HUES6 (cell line): ENCODE measurements at regions not wholly inside any gene's neighbourhood (a gene's known extent, or its start where the extent isn't known, plus 50 kb on each side); places are given as distances from the start of the nearest gene placed in this dataset.

ENCODE experiments used
- H3K27ac ChIP-seq: 2 replicates; pipeline ENCODE4 v1.7.0; 2013; ENCODE audit warnings: low read depth, mild to moderate bottlenecking, low read length, inconsistent platforms
- H3K27me3 ChIP-seq: 2 replicates; pipeline ENCODE4 v1.6.1; 2013; ENCODE audit warnings: low read length; ENCODE audit not compliant: control insufficient read depth, insufficient read depth
- H3K36me3 ChIP-seq: 2 replicates; pipeline ENCODE4 v1.6.1; 2013; ENCODE audit warnings: low read length; ENCODE audit not compliant: control insufficient read depth, insufficient read depth
- H3K4me1 ChIP-seq: 2 replicates; pipeline ENCODE4 v1.6.1; 2013; ENCODE audit warnings: low read length; ENCODE audit not compliant: control insufficient read depth, insufficient read depth
- H3K4me3 ChIP-seq: 2 replicates; pipeline ENCODE4 v1.5.1; 2013; ENCODE audit warnings: low read depth, low read length
- H3K9ac ChIP-seq: one replicate; pipeline ENCODE4 v1.6.1; 2013; ENCODE audit warnings: mild to moderate bottlenecking, low read length
- H3K9me3 ChIP-seq: 2 replicates; pipeline ENCODE4 v1.6.1; 2013; ENCODE audit warnings: low read depth, low read length; ENCODE audit not compliant: control insufficient read depth, insufficient read depth

DNA sequence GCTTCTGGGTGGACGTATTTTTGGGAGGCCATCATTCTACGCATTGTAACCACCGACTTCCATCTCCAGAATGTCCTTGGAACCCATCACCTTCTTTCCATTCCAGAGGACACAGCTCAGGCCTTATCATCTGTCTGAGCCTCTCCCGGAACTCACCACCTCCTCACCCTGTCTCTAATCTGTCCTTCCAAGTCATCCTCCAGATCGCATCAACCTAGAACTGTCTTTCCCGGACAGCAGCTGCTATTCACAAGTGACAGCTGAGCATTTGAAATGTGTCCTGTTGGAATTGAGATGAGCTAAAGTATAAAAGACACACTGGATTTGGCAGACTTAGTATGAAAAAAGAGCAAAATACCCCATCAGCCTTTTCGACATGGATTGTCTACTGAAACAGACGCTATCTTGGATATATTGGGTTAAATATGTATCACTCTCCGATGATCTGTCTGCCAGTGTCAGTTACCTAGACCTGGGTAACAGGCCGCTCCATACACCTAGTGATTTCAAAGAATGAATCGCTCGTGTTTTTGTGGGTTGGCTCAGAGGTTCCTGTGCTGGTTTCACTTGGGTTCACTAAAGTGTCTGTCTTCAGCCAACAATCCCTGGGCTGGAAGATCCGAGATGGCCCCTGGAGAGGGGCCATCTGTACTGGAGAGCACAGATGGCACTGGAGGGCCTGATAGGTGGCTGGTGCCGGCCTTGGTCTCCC, 104.4 kb upstream of the RFLNA start:
- no peak overlapping the region for H3K9ac ChIP-seq
- H3K4me1 ChIP-seq = peaks cover 18% of the 10 kb centered on the region
- H3K36me3 ChIP-seq = no peaks in the 10 kb centered on the region
- no peaks in the 10 kb centered on the region; the same call in 1 of the 2 replicates for H3K9me3 ChIP-seq
- H3K27me3 ChIP-seq = no peaks in the 10 kb centered on the region
- no peak overlapping the region for H3K27ac ChIP-seq
- no peak overlapping the region for H3K4me3 ChIP-seq

DNA sequence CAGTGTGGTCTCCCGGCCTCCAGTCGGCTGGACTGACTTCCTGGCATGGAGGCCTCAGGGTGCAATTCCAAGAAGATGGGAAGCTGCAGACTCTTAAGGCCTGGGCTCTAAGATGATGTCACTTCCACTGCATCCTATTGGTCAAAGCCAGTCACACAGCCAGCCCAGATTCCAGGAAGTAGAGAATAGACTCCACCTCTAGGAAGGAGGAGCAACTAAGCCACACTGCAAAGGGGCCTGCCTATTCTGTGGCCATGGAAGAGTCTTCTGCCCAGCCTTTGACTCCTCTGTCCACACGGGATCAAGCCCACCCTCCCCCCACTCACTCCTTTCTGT, 103.9 kb upstream of the RFLNA start:
- Histone ChIP-seq H3K9me3 (peaks cover under 1% of the 10 kb centered on the region; the same call in 1 of the 2 replicates), H3K27ac (no peak overlapping the region), H3K9ac (no peak overlapping the region), H3K4me1 (peaks cover 18% of the 10 kb centered on the region), H3K36me3 (no peaks in the 10 kb centered on the region), H3K4me3 (no peak overlapping the region), H3K27me3 (no peaks in the 10 kb centered on the region)

DNA sequence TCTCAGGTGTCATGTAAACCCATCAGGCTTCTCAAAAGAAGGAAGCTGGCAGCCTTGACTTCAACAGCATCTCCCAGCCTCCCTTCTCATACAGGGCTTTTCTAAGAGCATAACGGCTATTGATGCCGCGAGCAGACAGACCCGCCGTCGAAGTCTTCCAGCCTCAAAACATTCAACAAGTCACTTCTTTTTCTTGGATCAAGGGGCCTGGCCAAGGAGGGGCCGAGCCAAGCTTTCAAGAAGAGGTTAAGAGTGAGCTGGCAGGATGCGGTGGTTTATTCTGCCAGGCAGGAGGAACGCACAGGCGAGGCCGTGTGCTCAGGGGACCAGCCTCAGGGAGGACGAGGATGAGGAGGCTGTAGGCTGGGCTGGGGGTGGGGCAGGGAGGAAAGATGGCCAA, 102.9 kb upstream of the RFLNA start:
- no peaks in the 10 kb centered on the region for H3K27me3 ChIP-seq
- no peak overlapping the region for H3K27ac ChIP-seq
- peaks cover 18% of the 10 kb centered on the region for H3K4me1 ChIP-seq
- H3K4me3 ChIP-seq = no peak overlapping the region
- H3K36me3 ChIP-seq = no peaks in the 10 kb centered on the region
- no peak overlapping the region for H3K9ac ChIP-seq
- H3K9me3 ChIP-seq = peaks cover 9% of the 10 kb centered on the region

DNA sequence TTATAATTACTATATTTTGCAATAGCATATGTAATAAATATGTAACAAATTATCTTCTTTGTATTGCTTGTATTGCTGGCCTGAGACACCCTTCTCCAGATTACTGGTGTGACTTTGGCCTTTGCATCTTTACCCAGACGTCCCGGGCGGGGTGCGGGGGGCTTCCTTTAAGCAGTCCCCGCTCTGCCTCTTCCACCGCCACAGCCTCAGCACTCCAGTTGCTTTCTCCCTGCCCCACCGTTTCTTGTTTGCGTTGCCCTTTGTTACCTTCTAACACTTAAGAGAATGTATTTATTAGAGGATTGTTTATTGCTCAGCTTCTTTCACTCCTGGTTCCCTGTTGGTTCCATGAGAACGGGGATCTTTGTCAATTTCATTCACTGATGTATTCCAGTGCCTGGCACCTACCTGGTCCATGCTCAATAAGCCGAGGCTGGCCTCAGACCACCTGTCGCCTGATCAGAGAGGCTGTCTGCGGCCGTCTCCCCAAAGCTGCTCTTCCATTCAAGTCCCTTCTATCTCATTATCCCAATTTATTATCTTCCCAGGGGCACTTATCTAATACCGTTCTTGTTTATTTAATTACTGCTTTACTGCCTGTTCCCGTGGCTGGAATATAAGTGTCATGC, 100.5 kb upstream of the RFLNA start:
- H3K4me1 ChIP-seq = peaks cover 7% of the 10 kb centered on the region; the same call in 1 of the 2 replicates
- no peaks in the 10 kb centered on the region for H3K27me3 ChIP-seq
- H3K9ac ChIP-seq = no peak overlapping the region
- H3K9me3 ChIP-seq = peaks cover 9% of the 10 kb centered on the region
- no peak overlapping the region for H3K27ac ChIP-seq
- H3K36me3 ChIP-seq = no peaks in the 10 kb centered on the region
- H3K4me3 ChIP-seq = no peak overlapping the region

DNA sequence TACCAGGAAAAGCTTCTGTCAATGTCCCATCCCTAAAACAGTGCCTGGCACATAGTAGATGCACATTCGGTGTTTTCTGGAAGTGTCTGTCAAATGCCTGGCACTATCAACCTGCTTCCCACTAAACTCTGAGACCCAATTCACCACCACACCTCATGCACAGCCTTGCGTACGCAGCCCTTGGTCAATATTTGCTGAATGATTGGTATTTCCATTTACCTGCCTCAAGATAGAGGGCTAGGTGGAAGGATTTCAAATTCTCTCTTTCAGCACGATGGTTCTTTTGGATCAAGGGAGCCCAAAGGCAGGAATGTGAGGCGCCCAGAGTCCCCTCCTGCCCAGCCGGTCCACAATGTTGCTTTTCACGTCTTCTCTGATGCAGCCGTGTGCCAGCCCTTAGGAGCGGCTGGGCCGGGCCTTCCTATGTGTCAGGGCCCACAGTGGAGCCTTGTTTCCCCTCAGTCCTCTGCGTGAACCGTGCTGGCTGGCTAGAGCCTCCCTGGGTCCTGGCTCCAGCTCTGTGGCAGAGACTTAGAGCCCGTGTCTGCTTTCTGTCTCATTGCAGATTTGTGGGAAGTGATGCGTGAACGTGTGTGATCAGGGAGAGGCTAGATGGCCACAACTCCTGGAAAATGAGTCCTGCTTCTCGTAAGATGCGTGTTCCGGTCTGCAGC, 99.9 kb upstream of the RFLNA start:
- Histone ChIP-seq H3K9ac (no peak overlapping the region), H3K27me3 (no peaks in the 10 kb centered on the region), H3K36me3 (no peaks in the 10 kb centered on the region), H3K4me3 (no peak overlapping the region), H3K9me3 (peaks cover 9% of the 10 kb centered on the region), H3K27ac (no peak overlapping the region), H3K4me1 (peaks cover 7% of the 10 kb centered on the region; the same call in 1 of the 2 replicates)

DNA sequence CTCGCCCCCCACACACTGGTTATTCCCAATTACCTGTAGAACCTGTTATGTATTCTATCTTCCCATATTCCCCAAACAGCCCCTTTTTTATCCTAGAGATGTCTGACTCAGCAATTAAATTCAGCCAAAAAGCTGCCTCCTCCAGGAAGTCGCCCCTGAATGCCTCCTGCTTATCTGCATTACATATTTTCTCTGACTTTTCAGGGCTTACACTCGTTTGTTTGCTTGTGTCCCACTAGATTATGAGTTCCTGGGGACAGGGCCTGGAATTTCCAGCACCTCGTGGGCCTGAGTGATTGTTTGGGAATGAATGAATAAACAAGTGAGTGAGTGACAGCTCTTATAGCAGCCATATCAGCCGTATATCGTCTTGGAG, 99.3 kb upstream of the RFLNA start:
- no peaks in the 10 kb centered on the region for H3K36me3 ChIP-seq
- no peaks in the 10 kb centered on the region for H3K27me3 ChIP-seq
- peaks cover 9% of the 10 kb centered on the region for H3K9me3 ChIP-seq
- no peak overlapping the region for H3K9ac ChIP-seq
- no peak overlapping the region for H3K4me3 ChIP-seq
- H3K27ac ChIP-seq = no peak overlapping the region
- H3K4me1 ChIP-seq = peaks cover 7% of the 10 kb centered on the region; the same call in 1 of the 2 replicates

DNA sequence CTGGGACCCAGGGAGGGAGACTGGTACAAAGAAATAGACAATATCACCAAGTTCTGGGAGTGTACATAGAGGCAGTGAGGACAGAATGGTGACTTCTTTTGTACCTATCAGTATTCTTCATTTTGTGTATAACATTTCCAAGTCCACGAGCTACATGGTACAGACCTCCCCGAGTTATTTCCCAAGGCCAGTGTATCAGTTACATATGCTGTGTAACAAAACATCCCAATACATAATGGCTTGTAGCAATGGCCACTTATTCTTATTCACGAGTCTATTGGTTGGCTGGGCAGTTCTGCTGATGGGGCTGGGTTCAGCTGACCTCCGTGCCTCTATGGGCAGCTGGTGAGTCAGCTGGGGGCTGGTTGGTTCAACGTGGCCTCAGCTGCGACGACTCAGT, 98.7 kb upstream of the RFLNA start:
- Histone ChIP-seq H3K4me1 (peaks cover 7% of the 10 kb centered on the region; the same call in 1 of the 2 replicates), H3K9me3 (peaks cover 11% of the 10 kb centered on the region), H3K27me3 (no peaks in the 10 kb centered on the region), H3K36me3 (no peaks in the 10 kb centered on the region), H3K4me3 (no peak overlapping the region), H3K9ac (no peak overlapping the region), H3K27ac (no peak overlapping the region)

DNA sequence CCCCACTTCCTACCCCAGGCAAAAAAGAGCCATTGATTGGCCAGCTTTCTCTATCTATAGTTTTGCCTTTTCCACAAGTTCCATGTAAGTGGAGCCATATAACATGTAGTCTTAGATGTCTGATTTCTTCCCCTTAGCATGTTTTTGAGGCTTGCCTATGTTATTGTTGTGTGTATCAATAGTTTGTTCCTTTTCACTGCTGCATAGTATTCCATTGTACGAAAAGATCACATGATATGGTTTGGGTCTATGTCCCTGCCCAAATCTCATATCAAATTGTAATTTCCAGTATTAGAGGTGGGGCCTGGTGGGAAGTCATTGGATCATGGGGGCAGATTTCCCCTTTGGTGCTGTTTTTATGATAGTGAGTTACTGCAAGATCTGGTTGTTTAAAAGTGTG, 93.6 kb upstream of the RFLNA start:
- H3K36me3 ChIP-seq = no peaks in the 10 kb centered on the region
- H3K27me3 ChIP-seq = no peaks in the 10 kb centered on the region
- no peak overlapping the region for H3K27ac ChIP-seq
- peaks cover 7% of the 10 kb centered on the region; the same call in 1 of the 2 replicates for H3K4me1 ChIP-seq
- H3K4me3 ChIP-seq = no peak overlapping the region
- no peak overlapping the region for H3K9ac ChIP-seq
- peaks cover 12% of the 10 kb centered on the region for H3K9me3 ChIP-seq

DNA sequence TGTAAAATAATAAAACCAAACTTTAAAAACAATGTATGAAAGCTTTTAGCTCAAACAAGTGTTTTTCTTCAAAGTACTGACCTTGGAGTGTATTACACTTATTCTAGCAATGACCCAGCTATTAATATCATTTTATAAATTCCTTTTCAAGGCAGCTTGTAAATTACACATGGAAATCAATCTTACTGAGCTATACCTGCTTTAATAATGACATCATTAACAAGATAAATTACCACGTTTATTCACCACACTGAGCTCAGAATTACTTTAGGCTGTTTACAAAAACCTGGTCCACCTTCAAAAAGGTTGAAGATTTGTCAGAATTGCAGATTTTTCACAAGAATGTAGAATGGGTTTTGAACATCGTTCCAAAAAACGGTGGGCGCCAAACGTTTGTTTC, 91.7 kb upstream of the RFLNA start:
- Histone ChIP-seq H3K9ac (no peak overlapping the region), H3K27me3 (no peaks in the 10 kb centered on the region), H3K9me3 (peaks cover 6% of the 10 kb centered on the region; the same call in 1 of the 2 replicates), H3K4me3 (no peak overlapping the region), H3K27ac (no peak overlapping the region), H3K36me3 (no peaks in the 10 kb centered on the region), H3K4me1 (peaks cover 7% of the 10 kb centered on the region; the same call in 1 of the 2 replicates)

DNA sequence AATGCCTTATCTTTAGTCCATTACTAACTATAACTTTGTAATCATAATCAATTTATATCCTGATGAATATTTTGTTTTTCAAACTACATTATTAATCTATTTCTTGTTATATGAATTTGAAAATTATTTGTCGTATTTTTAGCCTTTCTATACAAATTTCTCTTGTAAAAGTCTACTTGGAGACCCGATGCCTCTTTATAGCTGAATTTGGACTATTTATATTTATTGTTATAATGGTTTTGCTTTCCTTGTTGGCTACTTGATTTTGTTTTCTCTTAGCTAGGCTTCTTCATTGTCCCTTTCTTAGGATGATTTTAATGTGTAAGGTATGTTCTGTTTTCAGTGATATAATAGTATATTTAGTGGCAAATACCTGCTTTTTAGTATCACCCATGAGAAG, 89.5 kb upstream of the RFLNA start:
- H3K9me3 ChIP-seq = peaks cover 6% of the 10 kb centered on the region; the same call in 1 of the 2 replicates
- H3K36me3 ChIP-seq = no peaks in the 10 kb centered on the region
- no peak overlapping the region for H3K9ac ChIP-seq
- H3K4me1 ChIP-seq = peaks cover 3% of the 10 kb centered on the region; the same call in 1 of the 2 replicates
- no peak overlapping the region for H3K27ac ChIP-seq
- no peaks in the 10 kb centered on the region for H3K27me3 ChIP-seq
- no peak overlapping the region for H3K4me3 ChIP-seq

DNA sequence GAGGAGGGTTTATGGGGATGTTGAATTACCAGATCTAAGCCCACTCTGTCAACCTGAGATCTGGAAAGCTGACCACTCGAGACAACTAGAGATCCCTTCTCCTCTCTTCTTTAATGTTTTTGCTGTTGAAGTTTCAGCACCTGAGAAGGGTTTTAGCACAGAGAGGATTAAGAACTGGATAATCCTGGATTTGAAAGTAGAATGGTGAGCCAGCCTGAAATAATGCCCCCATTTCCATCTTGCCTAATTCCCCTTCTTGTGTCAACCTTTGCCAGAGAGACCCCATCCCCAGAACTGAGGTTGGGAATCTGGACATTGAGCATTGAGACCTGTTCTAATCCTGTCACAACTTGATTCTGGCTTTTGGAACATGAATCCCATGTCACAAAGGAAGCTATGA, 87.8 kb upstream of the RFLNA start:
- Histone ChIP-seq H3K9ac (no peak overlapping the region), H3K27me3 (no peaks in the 10 kb centered on the region), H3K4me3 (no peak overlapping the region), H3K36me3 (no peaks in the 10 kb centered on the region), H3K4me1 (peaks cover 3% of the 10 kb centered on the region; the same call in 1 of the 2 replicates), H3K27ac (no peak overlapping the region), H3K9me3 (peaks cover 12% of the 10 kb centered on the region)
